Stomach (tissue), 4 donors: ENCODE measurements at regions not wholly inside any gene's neighbourhood (a gene's known extent, or its start where the extent isn't known, plus 50 kb on each side); places are given as distances from the start of the nearest gene placed in this dataset.

Experiments used
- CTCF ChIP-seq, 7 experiments: fragments of 450-650 bp in 4 of 7; fragments of 200-600 bp in 3 of 7; sonication (generic) in 3 of 7; IDR thresholded peaks; one replicate each; pipeline ENCODE4 v1.5.1; 2016 to 2019; ENCODE audit warnings: antibody characterized with exemption in 7 of 7, control low read depth in 2 of 7, mild to moderate bottlenecking in 1 of 7
- EP300 ChIP-seq: sonication (generic); formaldehyde crosslinking; IDR thresholded peaks from one replicate; pipeline ENCODE4 v1.6.1; 2017; ENCODE audit warnings: antibody characterized with exemption
- POLR2A ChIP-seq, 4 donors: fragments of 450-650 bp; IDR thresholded peaks; one replicate each; pipeline ENCODE4 v1.6.1; 2016; ENCODE audit warnings: antibody characterized with exemption in 4 of 4, control low read depth in 2 of 4, mild to moderate bottlenecking in 1 of 4, moderate library complexity in 1 of 4
- POLR2AphosphoS5 ChIP-seq, 3 donors: sonication (generic); formaldehyde crosslinking; IDR thresholded peaks; one replicate each; pipeline ENCODE4 v1.6.1; 2016; ENCODE audit warnings: antibody characterized with exemption in 3 of 3

- TF ChIP-seq CTCF (IDR thresholded peaks at IDR 0.05) (no peak), POLR2A (IDR thresholded peaks at IDR 0.05) (no peak), POLR2AphosphoS5 (IDR thresholded peaks at IDR 0.05) (no peak), EP300 (no peak)
Observed at GRCh38 chr12:83313322-83313721, 626.6 kb downstream of the TMTC2 start.
